Esophagus muscularis mucosa (tissue), 4 donors: ENCODE measurements at regions not wholly inside any gene's neighbourhood (a gene's known extent, or its start where the extent isn't known, plus 50 kb on each side); places are given as distances from the start of the nearest gene placed in this dataset.

Experiments
- CTCF ChIP-seq, 3 experiments: fragments of 200-600 bp in 2 of 3; fragments of 450-650 bp in 1 of 3; sonication (generic) in 2 of 3; IDR thresholded peaks; one replicate each; pipeline ENCODE4 v1.5.1; 2017 to 2019; ENCODE audit warnings: antibody characterized with exemption in 3 of 3, mild to moderate bottlenecking in 2 of 3, moderate library complexity in 1 of 3
- EP300 ChIP-seq: sonication (generic); formaldehyde crosslinking; IDR thresholded peaks from one replicate; pipeline ENCODE4 v1.6.1; 2017; ENCODE audit warnings: antibody characterized with exemption
- POLR2AphosphoS5 ChIP-seq, 2 donors: sonication (generic); formaldehyde crosslinking; IDR thresholded peaks; one replicate each; pipeline ENCODE4 v1.6.1; 2017; ENCODE audit warnings: antibody characterized with exemption in 2 of 2

DNA sequence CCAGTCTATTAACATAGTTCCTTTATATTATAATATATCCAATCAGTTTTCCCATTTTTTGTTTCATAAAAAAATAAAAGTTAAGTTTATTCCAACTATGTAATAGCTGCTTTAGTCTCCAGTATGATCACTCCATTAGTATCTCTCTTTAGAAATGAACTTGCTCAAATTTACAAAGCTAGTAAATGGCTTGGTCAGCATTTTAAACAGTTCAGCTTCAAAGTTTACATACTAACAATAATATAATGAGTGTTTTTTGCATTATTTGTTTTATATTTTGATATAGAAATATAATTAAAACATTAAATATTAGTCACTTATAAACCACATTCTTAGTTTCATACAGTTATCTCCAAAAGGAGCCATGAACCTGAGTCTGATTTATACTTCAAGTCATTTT is 1073.8 kb downstream of the SLITRK5 start:
- TF ChIP-seq POLR2AphosphoS5 (IDR thresholded peaks at IDR 0.05) (no peak), CTCF (IDR thresholded peaks at IDR 0.05) (no peak), EP300 (no peak)
